HG02981 (cell line): ENCODE measurements at regions not wholly inside any gene's neighbourhood (a gene's known extent, or its start where the extent isn't known, plus 50 kb on each side); places are given as distances from the start of the nearest gene placed in this dataset.

Source experiments
- ATAC-seq: cut with Tn5 transposase; IDR thresholded peaks from one replicate; pipeline ENCODE4 v1.9.1; 2021; ENCODE audit warnings: mild to moderate bottlenecking, moderate library complexity; ENCODE audit not compliant: unreplicated experiment

DNA sequence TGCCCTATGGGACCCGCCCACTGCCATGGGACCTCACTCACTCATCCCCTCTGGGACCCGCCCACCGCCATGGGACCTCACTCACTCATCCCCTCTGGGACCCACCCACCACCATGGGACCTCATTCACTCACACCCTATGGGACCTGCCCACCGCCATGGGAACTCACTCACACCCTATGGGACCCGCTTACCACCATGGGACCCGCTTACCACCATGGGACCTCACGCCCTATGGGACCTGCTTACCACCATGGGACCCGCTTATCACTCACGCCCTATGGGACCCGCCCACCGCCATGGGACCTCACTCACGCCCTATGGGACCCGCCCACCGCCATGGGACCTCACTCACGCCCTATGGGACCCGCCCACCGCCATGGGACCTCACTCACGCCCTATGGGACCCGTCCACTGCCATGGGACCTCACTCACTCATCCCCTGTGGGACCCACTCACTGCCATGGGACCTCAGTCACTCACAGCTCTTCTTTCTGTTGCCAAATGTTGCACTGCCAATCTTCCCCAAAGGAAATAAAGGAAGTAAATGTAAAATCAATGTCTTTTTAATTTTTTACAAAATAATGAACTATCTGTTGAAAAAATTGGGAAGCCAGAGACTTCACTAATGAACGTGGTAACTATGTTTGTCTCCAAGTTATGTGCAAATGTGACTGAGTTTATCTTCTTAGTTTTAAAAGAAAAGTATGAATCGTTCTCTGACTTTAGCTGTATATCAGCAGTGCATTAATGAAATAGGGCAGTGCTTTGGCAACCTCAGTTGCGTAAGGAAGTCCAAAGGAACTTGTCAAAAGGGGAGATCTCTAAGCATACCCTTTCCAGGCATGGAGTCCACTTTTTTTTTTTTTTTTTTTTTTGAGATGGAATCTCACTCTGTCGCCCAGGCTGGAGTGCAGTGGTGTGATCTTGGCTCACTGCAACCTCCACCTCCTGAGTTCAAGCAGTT is 101.5 kb upstream of the MGAT5 start:
- no peak for ATAC-seq

DNA sequence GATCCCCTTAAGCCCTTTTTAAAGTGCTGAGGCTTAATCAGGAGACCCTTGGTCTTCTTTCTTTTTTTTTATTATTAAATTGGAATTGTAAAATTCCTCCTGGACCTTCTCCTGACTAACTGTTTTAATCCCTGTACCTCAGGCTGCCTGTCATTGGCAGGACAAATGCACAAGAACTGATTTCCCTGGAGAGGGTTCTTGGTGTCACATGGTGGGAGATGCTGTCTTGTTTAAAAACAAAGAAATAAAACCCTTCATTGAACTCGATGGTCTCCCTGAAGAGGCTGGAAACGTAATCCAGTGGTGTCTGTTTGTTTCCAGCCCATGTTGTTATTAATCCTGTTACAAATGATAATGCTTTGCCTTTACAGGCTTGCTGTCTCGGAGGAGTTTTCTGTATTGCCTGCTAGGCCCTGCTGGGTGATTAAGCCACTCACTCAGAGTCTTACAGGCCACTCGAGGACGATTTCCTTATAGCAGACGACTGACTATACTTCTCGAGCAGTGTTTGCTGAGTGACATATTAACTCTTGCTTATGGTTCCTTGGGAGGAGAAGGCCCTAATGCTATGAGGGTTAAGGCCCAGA is 100.5 kb upstream of the MGAT5 start:
- ATAC-seq: no peak

DNA sequence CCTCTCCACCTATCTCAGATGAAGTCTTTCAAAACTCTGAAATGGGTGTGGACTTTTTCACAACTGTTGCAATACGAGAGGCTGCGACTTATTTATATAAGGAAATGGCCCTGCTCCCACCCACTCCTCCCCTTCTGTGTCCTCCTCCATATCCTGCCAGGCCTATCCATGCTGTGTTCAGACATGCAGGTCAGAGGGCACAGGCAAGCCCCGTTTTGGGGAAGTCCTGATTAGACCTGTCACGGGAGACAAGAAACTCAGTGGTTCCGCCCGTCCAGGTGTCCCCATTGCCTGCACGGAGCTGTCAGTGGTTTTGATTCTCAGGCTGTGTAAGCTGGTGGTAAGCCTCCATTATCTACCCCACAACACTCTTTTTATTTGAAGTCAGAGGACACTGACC is 99.6 kb upstream of the MGAT5 start:
- ATAC-seq: peak; percentile 68

DNA sequence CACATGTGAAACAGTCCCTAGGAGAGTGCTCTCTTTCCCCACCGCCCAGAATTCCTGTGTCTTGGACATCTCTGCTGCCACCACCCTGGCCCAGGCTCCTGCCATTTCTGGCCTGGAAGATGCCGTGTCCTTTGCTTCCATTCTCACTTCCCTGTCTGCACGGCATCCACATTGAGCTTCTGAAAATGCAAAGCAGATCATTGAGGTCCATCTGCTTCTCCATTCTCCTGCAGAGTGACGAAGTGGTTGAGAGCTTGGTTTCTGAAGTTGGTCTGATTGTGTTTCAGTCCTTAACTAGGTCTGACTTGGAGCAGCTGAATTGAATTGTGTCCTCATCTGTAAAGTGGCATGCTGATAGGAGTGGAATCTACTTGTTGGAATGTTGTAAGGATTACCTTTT is 98.7 kb upstream of the MGAT5 start:
- ATAC-seq: peak; percentile 84

DNA sequence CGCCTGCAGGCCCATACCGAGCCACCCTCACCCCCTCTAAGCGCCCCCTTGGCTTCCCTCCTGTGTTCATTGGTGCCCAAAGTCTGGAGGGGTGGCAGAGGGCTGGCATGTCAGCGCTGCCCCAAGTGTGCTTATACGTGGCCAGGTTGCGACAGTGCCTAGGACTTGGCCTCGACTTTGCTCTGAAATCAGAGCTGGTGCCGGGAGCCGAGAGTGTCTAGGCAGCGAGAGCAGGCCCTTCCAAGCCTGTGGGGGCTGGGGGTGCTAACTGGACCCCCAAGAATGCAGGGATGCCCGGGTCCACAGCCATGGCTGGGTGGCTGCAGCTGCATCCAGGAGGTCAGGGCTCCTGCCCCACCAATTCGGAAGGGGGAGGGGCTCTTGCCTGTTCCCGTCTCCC is 95.6 kb upstream of the MGAT5 start:
- ATAC-seq: no peak

DNA sequence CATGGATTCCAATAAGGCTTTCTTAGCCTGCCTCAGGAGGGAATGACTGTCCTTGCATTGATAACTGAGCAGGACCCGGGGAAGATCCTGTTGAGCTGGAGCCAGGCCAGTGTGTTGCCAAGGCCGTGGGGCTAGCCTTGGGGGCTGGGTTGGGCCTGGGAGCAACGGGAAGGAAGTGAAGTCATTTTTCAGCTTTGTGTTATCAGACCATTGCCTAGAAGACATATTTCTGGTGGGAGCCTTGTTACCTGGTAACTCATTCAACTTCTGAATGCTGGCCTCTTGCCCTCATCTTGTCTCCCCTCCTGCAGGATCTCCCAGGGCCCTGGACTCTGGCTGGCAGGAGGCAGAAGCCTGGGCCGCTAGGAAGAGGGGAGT is 92.7 kb upstream of the MGAT5 start:
- ATAC-seq: no peak

DNA sequence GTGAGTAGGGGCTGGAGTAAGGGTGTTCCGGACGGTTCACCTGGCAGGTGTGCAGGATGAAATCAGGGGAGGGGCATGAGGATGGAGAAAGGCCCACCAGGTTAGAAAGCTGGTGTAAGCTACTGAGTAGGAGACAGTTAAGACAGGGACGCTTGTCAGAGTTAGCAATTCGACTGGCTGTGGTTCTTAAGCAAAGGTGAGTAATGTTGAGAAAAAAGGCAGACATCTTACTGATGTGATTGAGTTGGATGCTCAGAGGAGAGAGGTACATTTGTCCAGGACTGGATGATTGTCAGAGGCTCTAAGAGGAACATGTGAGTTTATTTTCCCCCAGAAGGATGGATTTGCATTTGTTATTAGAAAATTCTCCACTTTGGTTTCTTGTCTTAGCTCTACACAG is 90.5 kb upstream of the MGAT5 start:
- ATAC-seq: no peak

DNA sequence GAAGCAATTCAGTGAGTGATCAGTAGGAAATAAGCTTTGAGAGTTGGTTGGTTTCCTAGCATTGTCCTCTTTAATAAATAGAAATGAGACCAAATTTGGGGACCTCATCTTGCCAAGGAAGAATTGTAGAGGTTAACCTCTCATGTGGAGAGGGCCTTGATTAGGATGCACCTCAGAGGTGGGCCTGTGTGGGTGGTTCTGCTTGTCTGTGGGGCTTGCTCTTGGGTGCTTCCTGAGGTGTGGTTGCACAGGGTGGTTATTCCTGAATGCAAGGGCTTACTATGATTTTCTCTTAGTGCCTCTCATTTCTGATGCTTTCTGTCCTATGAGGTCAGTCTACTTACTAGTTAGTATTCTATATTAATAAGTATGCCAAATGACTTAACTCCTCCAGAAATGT is 89.6 kb upstream of the MGAT5 start:
- ATAC-seq: no peak

DNA sequence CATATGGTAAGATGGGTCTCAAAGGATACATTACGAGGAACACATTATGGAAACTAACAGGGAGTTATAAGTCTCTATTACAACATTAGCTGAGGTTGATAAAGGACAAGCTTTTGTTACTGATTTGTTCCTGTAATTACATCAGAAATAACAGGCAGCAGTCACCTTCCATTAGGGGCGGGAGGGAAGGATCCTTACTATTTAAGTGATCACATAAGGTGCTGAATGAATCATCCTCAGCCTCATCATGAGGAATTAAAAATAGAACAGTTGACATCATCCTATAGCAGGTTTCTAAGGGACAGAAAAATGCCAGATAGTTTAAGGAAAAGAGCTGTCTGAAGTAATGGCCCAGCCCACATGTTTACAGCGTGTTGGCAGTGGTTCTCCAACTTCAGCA is 86.9 kb upstream of the MGAT5 start:
- ATAC-seq: no peak

DNA sequence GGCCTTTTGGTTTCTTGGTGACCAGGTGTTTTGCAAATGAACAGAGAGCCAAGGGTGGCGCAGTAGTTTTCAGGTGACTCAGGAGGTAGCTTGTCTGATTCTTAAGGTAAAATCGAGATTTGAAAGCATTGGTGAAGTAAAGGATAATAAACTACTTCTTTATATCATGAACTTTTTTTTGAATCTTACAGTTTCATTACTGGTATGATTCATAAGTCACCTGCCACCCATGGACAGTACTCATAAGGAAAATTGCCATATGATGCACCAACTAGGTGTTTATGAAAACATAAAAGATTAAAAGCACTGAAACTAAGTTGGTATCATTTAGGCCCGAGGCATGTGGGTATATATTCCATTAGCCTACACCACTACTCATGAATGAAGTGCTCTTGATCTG is 84.1 kb upstream of the MGAT5 start:
- peak; percentile 63 for ATAC-seq

DNA sequence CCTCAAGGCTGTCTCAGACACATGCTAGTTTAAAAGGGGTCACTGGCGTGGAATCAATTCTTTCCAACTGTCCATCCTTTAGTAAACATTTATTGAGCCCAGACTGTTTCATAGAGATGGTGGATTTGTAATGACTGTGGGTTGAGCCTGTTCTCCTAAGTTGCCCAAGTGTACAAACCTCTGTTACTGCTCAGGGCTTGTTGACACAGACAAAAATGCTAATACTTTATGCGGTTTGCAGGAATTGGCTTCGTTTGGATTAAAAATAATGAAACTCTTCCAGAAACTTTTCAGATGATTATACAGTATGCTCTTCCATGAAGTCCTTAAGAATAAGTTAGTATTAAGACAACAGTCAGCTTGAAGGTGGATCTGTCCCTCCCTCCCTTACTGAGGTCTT is 83.6 kb upstream of the MGAT5 start:
- no peak for ATAC-seq

DNA sequence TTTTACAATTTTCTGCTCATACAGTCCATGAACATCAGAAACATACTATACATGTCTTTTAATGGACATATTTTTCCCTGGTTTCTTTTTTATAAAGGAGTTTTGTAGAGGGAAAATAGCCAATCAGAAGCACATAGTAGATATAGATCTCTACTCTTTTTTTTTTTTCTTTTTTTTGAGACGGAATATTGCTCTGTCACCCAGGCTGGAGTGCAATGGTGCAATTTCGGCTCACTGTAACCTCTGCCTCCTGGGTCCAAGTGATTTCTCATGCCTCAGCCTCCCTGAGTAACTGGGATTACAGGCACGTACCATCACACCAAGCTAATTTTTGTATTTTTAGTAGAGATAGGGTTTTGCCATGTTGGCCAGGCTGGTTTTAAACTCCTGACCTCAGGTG is 83.2 kb upstream of the MGAT5 start:
- no peak for ATAC-seq

DNA sequence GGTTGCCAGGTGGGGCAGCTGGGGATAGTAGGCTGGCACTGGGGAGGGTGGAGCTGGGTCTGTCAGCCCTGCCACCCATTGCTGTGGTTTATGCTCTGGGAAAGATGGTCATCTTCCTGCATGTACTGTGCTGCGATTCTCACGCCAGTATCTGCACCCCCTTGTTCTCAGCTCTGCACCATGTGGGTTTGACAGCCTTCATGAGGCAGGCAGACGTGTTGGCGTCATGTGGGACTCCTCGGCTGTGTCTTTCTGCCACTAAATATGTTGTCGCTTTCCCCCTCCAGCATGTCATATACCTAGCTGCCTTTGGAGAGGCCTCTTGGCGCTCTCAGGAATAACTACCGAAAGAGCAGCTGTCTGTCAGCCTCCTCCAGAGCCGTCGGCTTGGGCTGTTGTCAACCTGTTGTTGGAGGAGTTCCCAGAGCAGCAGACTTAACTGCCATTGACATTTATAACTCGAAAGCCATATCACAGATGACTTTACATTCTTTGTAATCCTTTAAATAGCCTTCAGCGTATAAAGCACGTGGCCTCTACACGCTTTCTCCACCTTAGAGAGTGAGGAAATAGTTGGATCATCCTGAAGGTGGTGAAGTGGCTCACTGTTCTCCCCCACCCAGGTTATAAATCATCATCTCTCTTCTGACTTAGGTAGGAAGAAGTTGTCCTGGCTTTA is 80.4 kb upstream of the MGAT5 start:
- ATAC-seq: no peak

DNA sequence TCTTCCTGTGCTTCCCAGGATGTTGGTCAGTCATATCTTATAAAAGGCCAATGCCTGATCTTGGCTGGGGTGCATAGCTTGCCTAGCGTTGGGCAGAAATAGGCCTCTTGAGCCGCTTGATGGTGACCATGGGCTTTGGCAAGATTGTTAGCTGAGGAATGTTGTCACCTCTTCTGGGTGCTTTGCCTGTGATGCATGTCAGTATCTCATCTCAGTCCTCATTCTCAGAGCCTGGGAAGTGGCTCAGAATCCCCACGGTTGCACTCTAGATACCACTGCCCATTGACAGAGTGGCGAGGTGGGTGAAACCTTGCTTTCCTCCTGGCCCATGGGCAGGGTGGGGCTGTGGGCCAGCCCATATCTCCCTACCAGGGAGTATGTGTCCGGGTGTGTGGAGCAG is 79.2 kb upstream of the MGAT5 start:
- no peak for ATAC-seq

DNA sequence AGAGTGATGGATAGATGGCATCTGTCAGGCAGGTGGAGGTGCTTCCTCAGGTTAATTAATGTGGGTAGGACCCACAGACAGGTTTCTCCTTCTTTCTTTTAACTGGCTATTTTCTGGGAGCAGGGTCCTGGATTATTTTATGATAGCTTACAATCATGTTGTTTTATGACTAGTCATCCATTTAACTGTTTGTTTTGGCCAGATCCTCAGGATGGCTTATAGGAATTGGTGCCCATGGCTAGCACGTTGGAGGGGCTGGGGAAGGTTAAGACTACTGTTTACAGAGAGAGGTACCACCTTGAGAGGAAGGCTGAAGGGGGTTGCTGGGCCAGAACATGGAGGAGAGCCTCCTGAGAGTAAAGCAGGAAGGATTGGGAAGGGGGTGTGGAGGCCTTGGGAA is 78.0 kb upstream of the MGAT5 start:
- ATAC-seq: no peak

DNA sequence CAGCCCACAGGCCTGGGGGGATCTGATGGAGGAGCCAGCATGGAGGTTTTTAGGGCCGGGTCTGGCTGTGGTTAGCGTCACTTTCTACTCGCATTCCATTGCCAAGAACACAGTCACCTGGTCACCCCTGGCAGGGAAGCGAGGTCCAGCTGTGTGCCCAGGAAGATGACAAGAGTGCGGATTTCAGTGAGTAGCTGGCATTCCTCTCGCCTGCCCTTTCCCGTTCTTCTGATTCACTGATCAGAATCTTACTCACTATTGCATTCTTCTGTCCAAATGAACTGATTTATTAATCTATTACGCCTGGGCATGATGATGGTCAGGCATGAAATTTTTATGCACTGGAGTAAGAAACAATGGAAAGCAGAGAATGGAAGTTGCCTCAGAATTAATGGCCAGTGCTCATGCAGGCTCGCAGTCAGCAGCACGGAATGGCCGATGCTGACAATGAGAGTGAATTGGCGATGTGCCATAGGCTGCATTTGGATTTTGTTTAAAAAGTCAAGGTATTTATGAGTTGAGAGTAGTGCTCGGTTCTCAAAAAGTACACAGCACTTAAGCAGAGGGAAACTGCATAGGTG is 76.4 kb upstream of the MGAT5 start:
- ATAC-seq: no peak

DNA sequence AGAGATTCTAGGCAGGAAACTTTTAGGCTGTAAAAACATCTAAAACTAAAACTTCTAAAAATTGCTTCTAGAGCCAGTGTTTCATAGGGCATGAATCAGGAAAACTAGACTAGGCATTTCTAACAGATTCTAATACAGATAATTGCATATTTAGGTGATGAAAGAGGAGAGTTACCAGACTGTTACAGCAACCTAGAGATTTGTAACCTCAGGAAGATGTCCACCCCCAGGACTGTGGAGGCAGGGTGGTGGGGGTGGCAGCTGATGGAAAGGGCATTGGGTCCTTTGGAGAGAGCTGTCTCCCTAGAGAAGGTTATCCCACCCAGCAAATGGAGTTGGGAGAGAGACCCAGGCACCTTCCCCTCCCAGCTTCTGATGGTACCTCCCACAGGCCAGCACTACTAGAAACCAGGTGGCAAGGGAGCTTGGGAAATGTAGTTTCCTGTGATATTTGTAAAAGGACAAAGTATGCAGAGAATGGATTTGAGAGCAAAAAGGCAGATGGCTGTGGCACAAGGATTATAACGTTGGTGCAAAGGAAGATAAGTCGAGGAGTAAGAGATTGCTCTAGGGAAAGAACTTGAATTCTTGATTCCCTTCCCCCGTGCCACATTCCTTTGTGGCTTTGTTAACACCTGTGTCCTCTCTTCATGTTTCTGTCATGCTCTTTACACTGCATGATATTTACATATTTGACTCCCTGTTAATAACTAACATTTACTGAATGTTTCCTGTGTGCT is 75.6 kb upstream of the MGAT5 start:
- ATAC-seq: peak; percentile 66

DNA sequence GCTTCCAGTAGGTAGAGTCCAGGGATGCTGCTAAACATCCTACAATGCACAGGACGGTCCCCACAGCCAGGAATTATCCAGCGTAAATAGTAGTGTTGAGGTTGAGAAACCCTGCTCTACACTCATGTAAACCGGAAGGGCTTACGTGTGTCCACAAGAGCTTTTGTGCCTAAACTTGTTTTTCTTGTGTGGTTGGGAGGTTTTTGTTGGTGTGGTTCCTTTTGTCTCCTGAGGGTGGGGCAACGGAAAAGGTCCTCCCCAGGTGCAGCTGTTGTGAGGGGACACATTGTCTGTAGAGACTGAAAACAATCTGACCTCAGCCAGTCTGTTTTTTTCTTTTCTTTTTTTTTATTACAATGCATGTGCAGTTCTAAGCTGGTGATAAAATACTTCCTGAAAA is 72.7 kb upstream of the MGAT5 start:
- peak; percentile 63 for ATAC-seq

DNA sequence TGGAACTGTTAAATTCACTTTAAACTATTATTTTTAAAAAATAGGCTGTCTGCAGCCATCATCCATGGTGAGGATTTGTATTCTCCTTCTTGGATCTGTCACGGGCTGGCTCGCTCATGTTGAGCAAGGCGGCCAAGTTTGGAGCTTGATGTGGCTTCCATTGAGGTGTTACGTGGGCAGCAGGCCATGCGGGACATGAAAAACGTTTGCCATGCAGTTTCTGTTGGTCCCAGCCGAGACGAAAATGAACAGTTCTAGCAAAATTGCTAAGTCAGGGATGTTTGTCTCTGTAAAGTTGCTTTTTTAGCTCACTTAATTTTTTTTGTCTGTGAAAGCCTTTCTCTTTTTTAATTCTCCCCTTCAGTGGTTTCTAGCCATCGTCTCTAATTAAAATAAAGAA is 70.2 kb upstream of the MGAT5 start:
- ATAC-seq: no peak

DNA sequence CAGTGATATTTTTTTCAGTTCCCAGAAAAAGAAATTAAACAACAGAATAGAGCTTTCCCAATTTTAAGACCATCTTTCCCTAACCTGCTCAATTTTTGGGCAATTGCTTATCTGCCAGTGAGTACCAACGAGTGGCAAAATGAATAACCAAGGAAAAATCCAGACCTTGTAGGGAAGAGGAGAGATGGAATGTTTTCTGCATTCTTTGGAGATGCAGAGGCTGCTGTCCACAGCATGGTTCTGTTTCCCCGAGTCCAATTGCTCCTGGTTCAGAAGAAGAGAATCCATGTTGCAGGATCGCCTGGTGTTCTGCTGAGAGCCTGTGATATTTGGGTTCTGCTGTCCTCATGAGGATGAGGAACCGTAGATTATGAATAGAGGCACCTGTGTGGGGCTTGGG is 68.2 kb upstream of the MGAT5 start:
- no peak for ATAC-seq
